Stromal cell of bone marrow (primary cell): ENCODE measurements at regions not wholly inside any gene's neighbourhood (a gene's known extent, or its start where the extent isn't known, plus 50 kb on each side); places are given as distances from the start of the nearest gene placed in this dataset.
A peak's percentile ranks its signal among the peaks of the same experiment; 100 is the strongest.

Experiments used
- DNase-seq: peaks from one replicate; pipeline ENCODE4 v3.0.0-alpha.2; 2012; ENCODE audit warnings: low read depth

DNA sequence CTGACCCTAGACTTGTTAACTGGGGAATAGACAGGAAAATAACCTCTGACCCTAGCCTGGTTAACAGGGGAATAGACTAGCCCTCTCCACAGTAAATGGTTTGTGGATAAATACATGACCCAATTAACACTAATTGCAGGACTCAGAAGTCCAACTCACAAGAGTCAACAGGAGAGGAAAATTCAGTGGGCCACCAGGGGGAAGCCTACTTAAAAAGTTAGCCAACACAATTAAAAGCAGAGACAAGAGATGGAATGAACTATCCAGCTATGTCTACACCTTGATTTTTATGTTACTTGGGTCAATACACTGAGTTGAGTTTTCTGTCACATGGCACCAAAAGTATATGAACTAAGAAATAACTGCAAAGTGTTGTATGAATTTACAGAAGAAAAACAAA lies 158.8 kb upstream of the SLC39A10 start:
- DNase-seq: no peak

DNA sequence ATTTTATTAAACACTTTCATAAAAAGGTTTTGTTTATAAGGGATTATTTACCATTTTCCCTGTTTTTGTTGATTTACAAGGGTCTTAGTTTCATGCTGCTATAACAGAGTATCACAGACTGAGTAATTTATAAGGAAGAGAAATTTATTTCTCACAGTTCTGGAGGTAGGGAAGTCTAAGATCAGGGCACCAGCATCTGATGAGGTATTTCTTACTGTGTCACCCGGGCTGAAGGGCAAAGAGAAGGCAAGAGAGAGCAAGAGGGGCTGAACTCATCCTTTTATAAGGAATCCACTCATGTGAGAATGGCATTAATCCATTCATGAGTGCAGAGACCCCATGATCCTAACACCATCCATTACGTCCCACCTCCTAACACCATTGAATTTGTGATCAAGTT lies 160.0 kb upstream of the SLC39A10 start:
- DNase-seq: no peak

- DNase-seq: no peak
Measured at GRCh38 chr2:195495966-195496365, 161.1 kb upstream of the SLC39A10 start.

- no peak for DNase-seq
Measured at GRCh38 chr2:195495351-195495750, 161.7 kb upstream of the SLC39A10 start.

DNA sequence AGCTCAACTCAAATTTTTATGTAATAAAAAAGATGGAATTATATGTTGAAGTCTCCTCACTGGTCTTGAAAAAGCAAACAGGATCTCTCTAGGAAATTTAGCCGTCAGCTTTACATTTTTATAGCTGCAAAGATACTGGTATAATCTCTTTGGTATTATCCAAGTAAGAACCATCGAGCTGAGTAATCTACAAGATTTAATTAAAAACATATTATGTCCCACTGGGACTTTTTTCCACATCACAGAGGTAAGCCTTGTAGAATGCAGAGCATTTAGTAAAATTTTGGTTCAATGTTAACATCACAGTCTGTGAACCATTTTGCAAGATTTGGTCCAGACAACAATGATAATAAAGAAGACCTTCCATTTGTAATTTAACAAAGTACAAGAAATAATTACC lies 162.6 kb upstream of the SLC39A10 start:
- DNase-seq: no peak

DNA sequence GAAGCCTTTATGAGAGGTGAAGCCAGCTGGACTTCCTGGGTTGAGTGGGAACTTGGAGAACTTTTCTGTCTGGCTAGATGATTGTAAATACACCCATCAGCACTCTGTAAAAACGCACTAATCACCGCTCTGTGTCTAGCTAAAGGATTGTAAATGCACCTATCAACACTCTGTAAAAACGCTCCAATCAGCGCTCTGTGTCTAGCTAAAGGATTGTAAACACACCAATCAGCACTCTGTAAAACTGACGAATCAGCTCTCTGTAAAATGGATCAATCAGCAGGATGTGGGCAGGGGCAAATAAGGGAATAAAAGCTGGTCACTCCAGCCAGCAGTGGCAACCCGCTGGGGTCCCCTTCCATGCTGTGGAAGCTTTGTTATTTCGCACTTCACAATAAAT lies 163.6 kb upstream of the SLC39A10 start:
- no peak for DNase-seq

DNA sequence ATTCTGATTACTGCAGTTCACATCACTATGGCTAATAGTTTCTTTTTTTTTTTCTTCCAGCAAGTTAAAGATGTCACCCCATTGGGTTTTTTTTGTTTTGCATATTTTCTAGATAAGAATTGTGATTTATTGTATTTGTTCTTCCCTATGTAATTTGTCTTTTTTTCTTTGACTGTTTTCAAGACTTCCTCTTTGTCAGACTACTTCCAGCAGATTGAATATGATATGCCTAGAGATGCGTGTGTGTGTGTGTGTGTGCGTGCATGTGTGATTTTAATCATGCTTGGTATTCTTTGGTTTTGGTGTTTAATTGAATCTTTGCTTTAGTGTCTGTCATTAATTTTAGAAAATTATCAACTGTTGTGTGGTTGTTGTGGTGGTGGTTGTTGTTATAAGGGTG lies 166.7 kb upstream of the SLC39A10 start:
- no peak for DNase-seq

DNA sequence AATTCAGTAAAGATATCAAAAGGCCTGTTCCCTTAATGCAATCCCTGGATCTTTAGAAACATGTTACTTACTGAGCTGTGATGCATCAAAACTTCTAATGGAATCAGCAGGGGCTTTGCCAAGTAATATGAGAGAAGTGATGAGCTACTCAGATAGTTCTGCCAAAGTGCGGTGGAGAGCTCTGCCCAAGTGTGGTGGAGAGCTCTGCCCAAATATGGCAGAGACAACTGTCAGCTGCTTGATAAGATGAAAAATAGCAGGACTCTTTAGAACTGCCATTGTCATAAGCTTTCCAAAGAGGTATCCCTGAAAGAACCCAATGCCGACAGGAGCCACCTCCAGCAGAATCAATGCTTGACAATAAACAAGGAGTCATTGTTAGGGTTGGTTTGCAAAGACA lies 167.9 kb upstream of the SLC39A10 start:
- DNase-seq: peak; percentile 58

- DNase-seq: no peak
Measured at GRCh38 chr2:195488567-195488966, 168.5 kb upstream of the SLC39A10 start.

DNA sequence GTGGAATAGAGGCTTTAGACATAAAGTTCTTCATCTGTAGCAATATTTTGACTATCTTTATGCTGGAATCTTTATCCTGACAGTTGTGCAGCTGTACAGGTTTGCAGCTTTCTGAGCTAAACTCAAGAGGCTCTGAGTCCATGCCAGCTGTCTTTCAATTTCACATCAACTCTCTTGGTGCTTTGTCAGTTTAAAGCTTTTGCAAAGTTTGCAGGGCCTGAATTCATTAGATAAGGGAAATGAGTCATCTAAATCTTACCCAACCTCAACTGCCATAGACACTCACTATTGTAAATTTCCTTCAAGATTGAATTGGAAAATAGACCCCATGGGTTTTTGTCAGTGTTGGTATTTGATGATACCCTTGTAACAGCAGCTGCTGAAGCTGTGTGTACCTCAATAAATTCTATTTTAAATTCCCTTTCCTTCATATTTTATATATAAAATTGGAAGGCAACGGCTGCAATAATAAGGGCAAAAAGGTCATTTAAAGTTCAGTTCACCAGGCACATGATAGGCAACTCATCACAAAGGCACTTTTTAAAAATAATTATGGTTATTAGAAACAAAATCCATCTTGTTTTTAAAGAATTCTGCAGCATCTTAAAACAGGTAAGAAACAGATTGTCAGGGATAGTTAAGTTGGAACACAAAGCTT lies 169.9 kb upstream of the SLC39A10 start:
- DNase-seq: peak; percentile 49

- DNase-seq: no peak
Measured at GRCh38 chr2:195486520-195486919, 170.5 kb upstream of the SLC39A10 start.

- no peak for DNase-seq
Measured at GRCh38 chr2:195482010-195482409, 175.0 kb upstream of the SLC39A10 start.

- no peak for DNase-seq
Measured at GRCh38 chr2:195480121-195480520, 176.9 kb upstream of the SLC39A10 start.

GRCh38 chr2:195479407-195479806 lies 177.6 kb upstream of the SLC39A10 start:
- no peak for DNase-seq

- no peak for DNase-seq
Measured at GRCh38 chr2:195477996-195478382, 179.0 kb upstream of the SLC39A10 start.

- peak; percentile 33 for DNase-seq
Measured at GRCh38 chr2:195477248-195477995, 179.6 kb upstream of the SLC39A10 start.

GRCh38 chr2:195475336-195475735 lies 181.7 kb upstream of the SLC39A10 start:
- no peak for DNase-seq

DNA sequence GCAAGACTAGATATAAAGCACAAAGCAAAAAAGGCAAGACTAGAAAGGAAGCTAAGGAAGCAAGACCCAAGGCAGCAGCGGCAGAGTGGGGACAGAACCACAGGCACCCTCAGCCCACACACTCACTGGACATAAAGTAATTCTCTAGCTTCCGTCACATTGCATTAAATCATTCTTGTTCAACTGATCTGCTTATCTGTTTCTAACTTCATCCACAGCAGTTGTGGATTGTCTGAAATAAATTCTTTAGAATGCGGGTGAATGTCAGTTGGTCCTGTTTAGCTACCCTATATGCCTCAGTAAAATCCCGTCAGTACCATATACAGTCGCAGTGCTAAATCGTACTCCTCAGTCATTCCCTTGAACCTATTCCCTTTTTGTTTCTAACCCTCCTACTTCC lies 183.2 kb upstream of the SLC39A10 start:
- no peak for DNase-seq

- DNase-seq: no peak
Measured at GRCh38 chr2:195472501-195473234, 184.4 kb upstream of the SLC39A10 start.

- DNase-seq: no peak
Measured at GRCh38 chr2:195471807-195472206, 185.2 kb upstream of the SLC39A10 start.

DNA sequence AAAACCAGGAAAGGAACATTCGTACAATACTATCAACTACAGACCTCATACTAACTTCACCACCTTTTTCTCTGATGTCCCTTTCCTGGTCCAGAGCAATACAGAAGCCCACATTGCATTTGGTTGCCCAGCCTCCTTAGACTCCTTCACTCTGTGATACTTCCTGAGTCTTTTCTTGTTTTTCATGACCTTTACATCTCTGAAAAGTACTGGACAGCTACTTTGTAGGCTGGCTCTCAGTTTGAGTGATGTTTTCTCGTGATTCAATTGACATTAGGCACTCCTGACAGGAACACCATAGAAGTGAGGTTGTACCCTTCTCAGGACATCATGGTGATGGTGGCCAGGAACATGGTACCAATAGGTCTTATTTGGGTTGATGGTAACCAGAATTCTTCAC lies 185.9 kb upstream of the SLC39A10 start:
- DNase-seq: no peak

- DNase-seq: no peak
Measured at GRCh38 chr2:195470622-195471021, 186.4 kb upstream of the SLC39A10 start.

- DNase-seq: no peak
Measured at GRCh38 chr2:195468771-195469170, 188.3 kb upstream of the SLC39A10 start.
